Right cardiac atrium (tissue), 5 donors: ENCODE measurements at regions not wholly inside any gene's neighbourhood (a gene's known extent, or its start where the extent isn't known, plus 50 kb on each side); places are given as distances from the start of the nearest gene placed in this dataset.

ENCODE experiments used
- ATAC-seq, 2 donors: fragments of 200-7000 bp; cut with Tn5 transposase; one replicate each; pipeline versions ENCODE4 v1.8.0 to v1.9.1; 2020; ENCODE audit warnings: moderate library complexity in 2 of 2, mild to moderate bottlenecking in 1 of 2
- DNase-seq, 3 donors: peaks; one replicate each; pipeline ENCODE4 v3.0.0-alpha.2; 2020
- H3K27ac ChIP-seq: one replicate; pipeline ENCODE4 v1.5.1; 2013; ENCODE audit warnings: mild to moderate bottlenecking, low read length, control low read depth, moderate library complexity
- H3K27me3 ChIP-seq: one replicate; pipeline ENCODE4 v1.6.1; 2013; ENCODE audit not compliant: control insufficient read depth, insufficient read depth
- H3K4me1 ChIP-seq: one replicate; pipeline ENCODE4 v1.6.1; 2013; ENCODE audit warnings: low read length; ENCODE audit not compliant: control insufficient read depth, insufficient read depth
- H3K4me3 ChIP-seq: one replicate; pipeline ENCODE4 v1.5.1; 2013; ENCODE audit warnings: low read length, control low read depth
- H3K9me3 ChIP-seq: one replicate; pipeline ENCODE4 v1.6.1; 2013; ENCODE audit warnings: low read length; ENCODE audit not compliant: control insufficient read depth
- WGBS: extraction: QIAGEN DNeasy Blood & Tissue Kit; methylation state at CpG from one replicate; pipeline ENCODE4 v1.1.7; 2013; 5-methylcytosine and 5-hydroxymethylcytosine counted together
- intact Hi-C, 4 donors: fragments of 100-400 bp; cut with DNase I; formaldehyde crosslinking; loops; one replicate each; pipeline versions ENCODE4 v1.11.0 to v1.14.0; 2022 to 2023
- donor health status: healthy with polysubstance abuse.
- donor health status: DM: no; HTN: yes; CAD: no.
- donor health status: DM: no; HTN: no; CAD: no.
- donor health status: DM: no; HTN: yes; CAD: no; lungs with severe emphysema.
- donor health status: DM: yes; HTN: yes; CAD: no.

DNA sequence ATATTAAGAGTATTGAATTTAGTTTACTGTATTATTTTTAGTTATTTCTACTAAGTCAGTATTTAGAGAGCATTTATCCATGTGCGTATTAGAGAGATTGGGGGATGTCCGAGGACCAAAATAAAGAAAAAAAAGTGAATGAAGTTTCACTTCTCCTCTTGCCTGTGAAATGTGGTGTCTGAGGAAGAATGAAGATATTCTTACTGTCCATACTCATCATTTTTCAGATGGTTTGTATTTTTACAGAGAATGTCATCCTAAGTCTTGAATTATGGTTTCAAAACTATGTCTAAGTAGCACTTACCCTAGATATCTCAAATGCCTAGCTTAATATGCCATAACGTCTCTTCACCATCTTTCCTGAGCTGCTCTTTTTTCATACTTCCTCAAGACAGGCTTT is 854.3 kb downstream of the C4orf33 start:
- H3K4me1 ChIP-seq: no peaks in the 10 kb centered on the region
- H3K27me3 ChIP-seq: no peaks in the 10 kb centered on the region
- H3K4me3 ChIP-seq: no peak overlapping the region
- ATAC-seq: no peak
- 84% methylated on average over 3 of the region's 3 CpGs for whole genome bisulfite sequencing
- no peak for DNase-seq
- H3K9me3 ChIP-seq: no peaks in the 10 kb centered on the region
- intact Hi-C loops: no loop called here
- no peak overlapping the region for H3K27ac ChIP-seq

DNA sequence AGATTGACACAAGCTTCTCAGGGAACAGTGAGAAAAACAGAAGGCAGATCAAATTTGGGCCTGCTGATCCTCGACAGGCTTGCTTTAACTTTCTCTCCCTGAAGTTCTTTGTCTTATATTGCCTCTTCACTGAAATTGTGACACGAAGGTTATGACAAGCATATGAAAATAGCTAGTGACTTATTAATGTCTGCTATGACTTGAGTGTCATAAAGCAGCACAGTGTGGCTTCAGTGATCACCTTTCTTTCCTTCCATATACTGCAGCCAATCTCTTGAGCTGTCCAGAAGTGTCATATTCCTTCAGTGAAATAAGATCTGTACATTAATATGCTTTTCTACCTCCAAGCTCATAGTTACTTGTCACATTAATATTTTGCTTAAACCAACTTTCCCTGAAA is 870.2 kb downstream of the C4orf33 start:
- WGBS: 56% methylated on average over 2 of the region's 2 CpGs
- Histone ChIP-seq H3K9me3 (no peaks in the 10 kb centered on the region), H3K4me3 (no peak overlapping the region), H3K27ac (no peak overlapping the region), H3K27me3 (no peaks in the 10 kb centered on the region), H3K4me1 (no peaks in the 10 kb centered on the region)
- DNase-seq: no peak
- ATAC-seq: no peak
- intact Hi-C loops: no loop called here

DNA sequence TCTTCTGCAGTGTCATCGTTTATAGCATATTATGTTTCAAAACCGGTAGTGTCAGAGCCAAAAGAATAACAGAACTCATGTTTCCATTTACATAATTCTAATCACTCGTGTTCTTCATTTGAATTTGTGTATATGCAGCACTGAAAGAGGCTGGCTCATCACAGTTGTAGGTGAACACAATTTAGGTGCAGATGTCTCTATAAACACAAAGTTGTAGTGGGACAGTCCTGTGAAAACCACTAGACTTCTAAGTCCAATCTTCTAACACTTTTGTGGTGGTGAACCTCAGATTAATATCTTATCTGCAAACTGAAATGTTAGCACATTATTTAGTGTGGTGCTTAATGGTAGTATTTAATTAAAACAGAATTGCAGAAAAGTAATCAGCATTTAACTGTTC is 872.4 kb downstream of the C4orf33 start:
- Histone ChIP-seq H3K4me1 (no peaks in the 10 kb centered on the region), H3K4me3 (no peak overlapping the region), H3K27ac (no peak overlapping the region), H3K9me3 (no peaks in the 10 kb centered on the region), H3K27me3 (no peaks in the 10 kb centered on the region)
- ATAC-seq (no peak), DNase-seq (no peak)
- WGBS: 86% methylated on average over 3 of the region's 3 CpGs
- intact Hi-C loops: no loop called here

DNA sequence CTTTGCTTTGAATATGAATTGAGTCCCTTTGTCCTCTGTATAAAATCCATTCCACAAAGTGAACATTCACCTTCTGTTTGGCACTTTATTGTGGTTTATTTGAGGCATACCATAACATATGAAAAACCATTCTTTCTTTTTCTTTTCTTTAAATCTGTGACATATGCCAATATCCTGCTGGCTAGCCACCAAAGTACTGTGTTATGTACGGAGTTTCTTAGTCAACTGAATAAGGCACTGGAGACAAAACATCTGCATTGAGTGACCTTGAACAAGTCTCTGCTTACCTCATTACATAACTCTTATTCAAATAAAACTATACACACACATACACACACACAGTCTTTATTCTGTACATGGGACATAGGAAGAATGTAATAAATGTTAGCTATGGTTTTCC is 872.8 kb downstream of the C4orf33 start:
- no peak for ATAC-seq
- H3K9me3 ChIP-seq: no peaks in the 10 kb centered on the region
- intact Hi-C loops: no loop called here
- no peak for DNase-seq
- WGBS: 60% methylated on average over 1 of the region's 1 CpG
- no peak overlapping the region for H3K4me3 ChIP-seq
- no peak overlapping the region for H3K27ac ChIP-seq
- no peaks in the 10 kb centered on the region for H3K4me1 ChIP-seq
- no peaks in the 10 kb centered on the region for H3K27me3 ChIP-seq

DNA sequence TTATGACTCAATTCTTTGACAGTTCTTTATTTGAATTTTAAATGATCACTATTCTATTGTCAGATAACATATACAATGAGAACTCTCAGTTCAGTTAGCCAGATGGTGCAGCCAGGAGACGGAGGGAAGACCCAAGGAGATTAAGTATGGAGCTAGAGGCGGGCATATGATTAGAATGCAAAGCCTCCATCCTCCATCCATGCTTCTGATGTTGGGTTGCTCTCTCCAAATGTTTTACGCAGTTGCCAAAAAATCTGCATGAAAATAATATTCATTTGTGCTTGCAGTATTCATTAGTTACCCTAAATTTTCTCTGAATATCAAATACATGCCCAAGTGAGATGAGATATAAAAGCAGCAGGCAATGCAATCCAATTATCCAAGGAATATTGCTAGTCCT is 874.8 kb downstream of the C4orf33 start:
- 76% methylated on average over 3 of the region's 3 CpGs for WGBS
- H3K27me3 ChIP-seq: no peaks in the 10 kb centered on the region
- ATAC-seq (no peak), DNase-seq (no peak)
- H3K4me3 ChIP-seq: no peak overlapping the region
- intact Hi-C loops: no loop called here
- no peaks in the 10 kb centered on the region for H3K9me3 ChIP-seq
- H3K27ac ChIP-seq: no peak overlapping the region
- H3K4me1 ChIP-seq: no peaks in the 10 kb centered on the region

DNA sequence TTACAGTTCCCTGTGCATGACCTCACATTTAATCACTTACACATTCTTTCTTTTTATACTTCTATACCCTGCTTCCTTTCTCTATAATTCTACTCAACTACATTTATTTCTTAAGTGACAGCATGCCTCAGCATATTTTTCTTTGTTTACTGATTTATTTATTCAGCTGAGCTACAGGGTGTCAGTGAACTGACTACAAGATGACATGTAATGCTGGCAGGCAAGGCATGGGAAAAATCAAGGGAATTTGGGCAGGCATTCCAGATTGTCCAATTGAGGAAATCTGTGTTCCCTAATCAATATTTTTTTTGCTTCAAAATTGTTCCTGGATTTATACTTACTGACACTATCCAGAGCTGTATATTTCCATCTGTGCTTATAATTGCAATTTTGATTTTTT is 875.5 kb downstream of the C4orf33 start:
- H3K4me1 ChIP-seq: no peaks in the 10 kb centered on the region
- intact Hi-C loops: no loop called here
- H3K4me3 ChIP-seq: no peak overlapping the region
- no peaks in the 10 kb centered on the region for H3K9me3 ChIP-seq
- H3K27me3 ChIP-seq: no peaks in the 10 kb centered on the region
- H3K27ac ChIP-seq: no peak overlapping the region
- DNase-seq: no peak
- no peak for ATAC-seq

DNA sequence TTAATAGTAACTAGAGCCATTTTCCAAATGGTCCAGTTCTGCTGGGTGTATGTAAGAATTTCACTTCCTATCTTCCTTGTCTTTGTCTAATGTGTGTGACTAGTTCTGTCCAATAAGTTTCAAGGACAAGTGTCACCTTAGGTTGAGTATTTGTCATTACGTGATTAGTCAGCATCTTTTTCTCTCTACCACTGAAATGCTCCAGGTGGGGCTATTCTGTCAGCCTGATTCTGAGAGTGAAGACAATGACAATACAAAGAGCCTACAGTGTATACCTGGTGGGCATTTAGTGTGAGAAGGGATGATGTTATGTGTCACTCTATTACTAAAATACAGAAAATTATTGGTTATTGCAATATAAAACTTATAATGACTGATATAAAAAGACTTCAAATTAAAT is 876.3 kb downstream of the C4orf33 start:
- DNase-seq (no peak), ATAC-seq (no peak)
- Histone ChIP-seq H3K27me3 (no peaks in the 10 kb centered on the region), H3K4me1 (no peaks in the 10 kb centered on the region), H3K4me3 (no peak overlapping the region), H3K9me3 (no peaks in the 10 kb centered on the region), H3K27ac (no peak overlapping the region)
- intact Hi-C loops: no loop called here
- WGBS: 84% methylated on average over 1 of the region's 1 CpG

DNA sequence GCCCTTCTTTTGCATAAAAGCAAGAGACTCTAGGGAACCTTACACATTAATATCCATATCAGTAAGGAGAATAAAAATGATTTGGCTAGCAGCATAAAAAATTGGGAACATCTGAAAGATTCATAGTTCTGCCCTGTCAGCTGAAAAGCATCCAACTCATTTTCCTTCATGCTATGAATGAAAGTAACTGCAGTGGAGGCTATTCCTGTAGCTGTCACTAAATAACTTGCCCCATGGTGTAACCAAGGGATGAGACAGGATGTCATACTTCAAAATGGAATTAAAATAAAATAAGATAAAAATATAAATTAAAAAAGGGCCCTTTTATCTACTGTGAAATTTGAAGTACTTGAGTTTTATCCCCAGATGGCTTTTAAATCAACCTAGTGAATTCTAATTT is 878.8 kb downstream of the C4orf33 start:
- H3K4me1 ChIP-seq: no peaks in the 10 kb centered on the region
- DNase-seq (no peak), ATAC-seq (no peak)
- no peaks in the 10 kb centered on the region for H3K27me3 ChIP-seq
- H3K9me3 ChIP-seq: no peaks in the 10 kb centered on the region
- intact Hi-C loops: no loop called here
- no peak overlapping the region for H3K27ac ChIP-seq
- no peak overlapping the region for H3K4me3 ChIP-seq

DNA sequence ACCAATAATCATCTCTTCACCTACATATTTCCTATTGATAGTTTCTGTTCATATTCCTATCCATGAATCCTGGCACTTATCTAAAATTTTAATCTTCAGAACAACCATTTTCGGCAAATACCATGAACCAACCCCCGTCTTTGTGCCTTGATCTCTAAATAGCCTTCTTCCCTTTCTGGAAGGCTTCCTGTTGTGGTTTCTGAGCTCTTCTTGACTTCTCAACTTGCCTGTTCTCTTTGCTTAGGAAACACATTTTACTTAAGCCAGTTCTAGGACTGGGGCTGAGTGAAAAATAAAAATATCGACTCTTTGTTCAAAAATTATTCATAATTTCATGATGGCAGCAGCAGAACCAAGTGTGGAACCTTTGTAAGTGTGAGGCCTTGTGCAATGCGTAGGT is 882.4 kb downstream of the C4orf33 start:
- ATAC-seq: no peak

DNA sequence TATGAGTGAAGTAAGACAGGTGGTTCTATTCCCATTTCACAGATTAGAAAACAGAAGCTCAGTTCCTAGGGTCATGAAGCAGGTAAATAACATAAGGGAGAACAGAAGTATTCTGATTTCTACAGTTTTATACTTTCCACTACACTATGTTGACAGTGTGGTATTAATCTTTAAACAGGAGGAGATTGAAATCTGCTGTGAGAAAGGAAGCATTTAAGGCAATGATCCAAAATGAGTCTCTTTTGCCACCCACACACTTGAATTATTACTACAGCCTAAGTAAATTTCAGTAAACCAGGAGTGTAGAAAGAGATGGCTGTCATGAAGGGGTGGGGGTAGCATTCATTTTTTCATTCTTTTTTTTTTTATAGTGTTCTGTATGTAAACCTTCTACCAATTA is 893.0 kb downstream of the C4orf33 start:
- ATAC-seq: no peak
- no peak overlapping the region for H3K27ac ChIP-seq
- intact Hi-C loops: no loop called here

More for the DNA sequence above, 882.4 kb downstream of the C4orf33 start:
- 82% methylated on average over 4 of the region's 4 CpGs for WGBS
- intact Hi-C loops: no loop called here
- H3K4me1 ChIP-seq: no peaks in the 10 kb centered on the region
- no peak for DNase-seq
- H3K9me3 ChIP-seq: no peaks in the 10 kb centered on the region
- no peak overlapping the region for H3K4me3 ChIP-seq
- H3K27me3 ChIP-seq: no peaks in the 10 kb centered on the region
- no peak overlapping the region for H3K27ac ChIP-seq

DNA sequence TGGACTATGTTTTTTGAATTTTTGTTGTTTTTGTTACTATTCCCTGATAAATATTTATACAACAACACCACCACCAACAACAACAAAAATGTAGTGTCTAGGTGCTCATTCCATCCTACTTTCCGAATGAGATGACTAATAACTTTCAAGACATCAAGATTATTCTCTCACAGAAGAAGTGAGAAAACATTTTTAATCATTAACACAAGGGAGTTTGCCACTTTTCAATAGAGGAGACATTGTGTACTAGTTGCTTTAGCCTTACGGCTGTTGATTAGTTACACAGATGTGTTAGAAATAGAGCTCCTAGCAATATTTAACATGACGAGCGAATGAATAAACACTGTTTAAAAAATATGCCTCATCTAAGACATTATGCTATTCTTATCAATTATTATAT is 898.8 kb downstream of the C4orf33 start:
- WGBS: 50% methylated on average over 4 of the region's 4 CpGs
- Histone ChIP-seq H3K4me3 (no peak overlapping the region), H3K27ac (no peak overlapping the region), H3K27me3 (no peaks in the 10 kb centered on the region), H3K4me1 (no peaks in the 10 kb centered on the region), H3K9me3 (no peaks in the 10 kb centered on the region)
- intact Hi-C loops: no loop called here
- DNase-seq (no peak), ATAC-seq (no peak)

More for the DNA sequence above, 893.0 kb downstream of the C4orf33 start:
- Histone ChIP-seq H3K27me3 (no peaks in the 10 kb centered on the region), H3K4me3 (no peak overlapping the region), H3K4me1 (no peaks in the 10 kb centered on the region), H3K9me3 (no peaks in the 10 kb centered on the region)
- DNase-seq: no peak

DNA sequence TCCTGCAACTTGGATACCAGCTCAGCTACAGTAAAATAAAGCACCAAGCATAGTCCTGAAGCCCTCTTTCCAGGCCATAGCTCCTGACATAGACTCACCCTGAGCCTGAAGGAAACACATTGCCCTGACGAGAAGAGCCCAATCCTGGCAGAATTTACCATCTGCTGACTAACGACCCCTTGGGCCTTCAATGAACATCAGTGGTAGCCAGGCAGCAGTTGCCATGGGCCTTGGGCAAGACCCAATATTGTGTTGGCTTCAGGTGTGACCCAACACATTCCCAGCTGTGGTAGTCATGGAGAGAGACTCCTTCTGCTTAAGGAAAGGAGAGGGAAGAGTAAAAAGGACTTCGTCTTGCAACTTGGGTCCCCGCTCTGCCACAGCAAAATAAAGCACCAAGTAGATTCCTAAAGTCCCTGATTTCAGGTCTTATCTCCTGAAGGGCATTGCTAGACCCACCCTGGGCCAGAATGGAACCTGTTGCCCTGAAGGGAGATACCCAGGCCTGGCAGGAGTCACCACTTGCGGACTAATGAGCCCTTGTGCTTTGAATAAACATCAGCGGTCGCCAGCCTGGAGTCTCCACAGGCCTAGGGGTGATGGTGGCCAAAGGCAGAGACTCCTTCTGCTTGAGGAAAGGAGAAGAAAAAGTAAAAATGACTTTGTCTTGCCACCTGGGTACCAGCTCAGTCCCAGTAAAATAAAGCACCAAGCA is 902.6 kb downstream of the C4orf33 start:
- intact Hi-C loops: no loop called here
- H3K27me3 ChIP-seq: no peaks in the 10 kb centered on the region
- no peaks in the 10 kb centered on the region for H3K9me3 ChIP-seq
- no peak overlapping the region for H3K4me3 ChIP-seq
- peak in 1 of 3 donors; percentile 25 for DNase-seq
- 86% methylated on average over 7 of the region's 7 CpGs for WGBS
- H3K27ac ChIP-seq: no peak overlapping the region
- no peak for ATAC-seq
- no peaks in the 10 kb centered on the region for H3K4me1 ChIP-seq
